WERI-Rb-1 (cell line): ENCODE measurements at regions not wholly inside any gene's neighbourhood (a gene's known extent, or its start where the extent isn't known, plus 50 kb on each side); places are given as distances from the start of the nearest gene placed in this dataset.

Source experiments
- DNase-seq: peaks from one replicate; pipeline ENCODE4 v3.0.0-alpha.2; 2020
- H3K27ac ChIP-seq: fragments of 250-450 bp; sonication (Bioruptor Pico); 2 replicates; pipeline ENCODE4 v1.5.1; 2020; ENCODE audit warnings: mild to moderate bottlenecking, moderate library complexity
- H3K27me3 ChIP-seq: fragments of 250-450 bp; sonication (Bioruptor Pico); 2 replicates; pipeline ENCODE4 v1.5.1; 2021; ENCODE audit warnings: mild to moderate bottlenecking, low read depth, moderate library complexity; ENCODE audit not compliant: insufficient read depth, severe bottlenecking
- H3K36me3 ChIP-seq: fragments of 250-450 bp; sonication (Bioruptor Pico); 2 replicates; pipeline ENCODE4 v1.5.1; 2020; ENCODE audit warnings: mild to moderate bottlenecking, moderate library complexity
- H3K4me3 ChIP-seq: 2 replicates; pipeline ENCODE4 v1.5.1; 2011; ENCODE audit warnings: low read depth, mild to moderate bottlenecking, control low read depth, low read length
- H3K9me3 ChIP-seq: fragments of 250-450 bp; sonication (Bioruptor Pico); 2 replicates; pipeline ENCODE4 v1.5.1; 2021; ENCODE audit warnings: mild to moderate bottlenecking, moderate library complexity; ENCODE audit not compliant: severe bottlenecking
- CTCF ChIP-seq: IDR thresholded peaks from 2 replicates; pipeline ENCODE4 v1.5.1; 2011; ENCODE audit warnings: low read depth, mild to moderate bottlenecking, control low read depth, inconsistent platforms, low read length

GRCh38 chr5:54696931-54697330 lies 179.4 kb downstream of the SNX18 start:
- Histone ChIP-seq H3K36me3 (no peaks in the 10 kb centered on the region), H3K27ac (no peak overlapping the region), H3K27me3 (no peaks in the 10 kb centered on the region), H3K9me3 (no peaks in the 10 kb centered on the region), H3K4me3 (no peak overlapping the region)
- TF ChIP-seq CTCF, result no peak
- DNase-seq, result no peak

GRCh38 chr5:54696346-54696745 lies 178.8 kb downstream of the SNX18 start:
- no peak overlapping the region for H3K4me3 ChIP-seq
- DNase-seq, result no peak
- H3K9me3 ChIP-seq, result no peaks in the 10 kb centered on the region
- no peak for TF ChIP-seq CTCF
- no peaks in the 10 kb centered on the region for H3K36me3 ChIP-seq
- H3K27me3 ChIP-seq, result no peaks in the 10 kb centered on the region
- no peak overlapping the region for H3K27ac ChIP-seq

DNA sequence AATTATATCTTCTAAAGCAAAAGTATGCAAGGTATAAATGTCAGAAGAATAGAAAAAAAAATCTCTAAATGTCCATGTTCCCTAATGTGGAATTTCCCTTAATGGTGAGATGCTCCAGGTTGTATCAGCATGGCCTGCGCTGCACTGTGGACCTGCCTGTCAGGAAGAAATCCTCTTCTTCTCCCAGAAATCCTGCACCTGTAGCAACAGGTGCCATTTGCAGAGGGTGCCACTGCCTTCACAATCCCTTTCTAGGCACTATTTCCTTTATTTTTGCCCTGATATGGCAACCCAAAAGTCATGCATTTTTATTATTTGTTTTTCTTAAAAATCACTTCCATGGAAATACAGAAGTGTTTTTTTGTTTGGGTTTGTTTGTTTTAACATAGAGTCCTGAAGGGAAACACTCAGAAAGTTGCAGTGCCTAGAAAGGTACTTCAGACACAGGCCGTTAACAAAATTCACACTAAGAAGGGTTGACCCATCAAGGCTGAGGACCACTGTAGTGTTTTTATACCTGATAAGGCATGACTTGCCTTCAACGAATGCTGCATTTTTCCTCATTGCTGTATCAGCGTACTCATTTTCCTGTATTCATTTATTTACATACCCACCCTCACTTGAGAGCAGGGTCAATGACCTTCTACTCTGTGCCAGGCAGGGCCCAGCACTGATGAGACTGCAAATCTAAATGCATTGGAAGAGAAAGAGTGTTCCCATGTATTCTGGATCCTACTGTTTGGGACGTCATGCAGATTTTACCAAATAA lies 177.8 kb downstream of the SNX18 start:
- no peak overlapping the region for H3K4me3 ChIP-seq
- DNase-seq, result no peak
- H3K27me3 ChIP-seq, result no peaks in the 10 kb centered on the region
- no peaks in the 10 kb centered on the region for H3K9me3 ChIP-seq
- no peaks in the 10 kb centered on the region for H3K36me3 ChIP-seq
- no peak for TF ChIP-seq CTCF
- no peak overlapping the region for H3K27ac ChIP-seq

GRCh38 chr5:54693936-54694657 lies 176.5 kb downstream of the SNX18 start:
- Histone ChIP-seq H3K27ac (no peak overlapping the region), H3K4me3 (no peak overlapping the region), H3K9me3 (no peaks in the 10 kb centered on the region), H3K36me3 (no peaks in the 10 kb centered on the region), H3K27me3 (no peaks in the 10 kb centered on the region)
- no peak for DNase-seq
- TF ChIP-seq CTCF, result no peak

- no peak overlapping the region for H3K4me3 ChIP-seq
- TF ChIP-seq CTCF, result no peak
- DNase-seq, result no peak
Measured at GRCh38 chr5:54692631-54693030, 175.1 kb downstream of the SNX18 start.

More at GRCh38 chr5:54692631-54693030, 175.1 kb downstream of the SNX18 start:
- Histone ChIP-seq H3K36me3 (no peaks in the 10 kb centered on the region), H3K27me3 (no peaks in the 10 kb centered on the region), H3K9me3 (no peaks in the 10 kb centered on the region), H3K27ac (no peak overlapping the region)
